Kidney epithelial cell (primary cell): ENCODE measurements at regions not wholly inside any gene's neighbourhood (a gene's known extent, or its start where the extent isn't known, plus 50 kb on each side); places are given as distances from the start of the nearest gene placed in this dataset.

ENCODE experiments used
- DNase-seq: peaks from one replicate; pipeline ENCODE4 v3.0.0-alpha.2; 2010; ENCODE audit warnings: low read depth
- H3K27me3 ChIP-seq: 2 replicates; pipeline ENCODE4 v1.6.0; 2011; ENCODE audit warnings: low read length; ENCODE audit not compliant: control insufficient read depth, insufficient read depth
- H3K36me3 ChIP-seq: 2 replicates; pipeline ENCODE4 v1.5.1; 2011; ENCODE audit warnings: low read length; ENCODE audit not compliant: control insufficient read depth, insufficient read depth
- H3K4me3 ChIP-seq: 2 replicates; pipeline ENCODE4 v1.5.1; 2011; ENCODE audit warnings: low read depth, mild to moderate bottlenecking, control low read depth, low read length
- CTCF ChIP-seq: IDR thresholded peaks from 2 replicates; pipeline ENCODE4 v1.5.1; 2011; ENCODE audit warnings: mild to moderate bottlenecking, moderate library complexity, low read length, control low read depth, inconsistent platforms; ENCODE audit not compliant: insufficient read depth, poor library complexity, severe bottlenecking

- H3K36me3 ChIP-seq: no peaks in the 10 kb centered on the region
- no peaks in the 10 kb centered on the region for H3K27me3 ChIP-seq
- DNase-seq: no peak
- TF ChIP-seq CTCF: no peak
- H3K4me3 ChIP-seq: no peak overlapping the region
These were observed 316.8 kb downstream of the BRINP1 start for GRCh38 chr9:119052339-119053030.

GRCh38 chr9:119053070-119053469, 316.2 kb downstream of the BRINP1 start:
- no peak for TF ChIP-seq CTCF
- no peak overlapping the region for H3K4me3 ChIP-seq
- DNase-seq: no peak
- no peaks in the 10 kb centered on the region for H3K36me3 ChIP-seq
- no peaks in the 10 kb centered on the region for H3K27me3 ChIP-seq

- H3K4me3 ChIP-seq: no peak overlapping the region
- no peak for TF ChIP-seq CTCF
- no peaks in the 10 kb centered on the region for H3K27me3 ChIP-seq
- H3K36me3 ChIP-seq: no peaks in the 10 kb centered on the region
- no peak for DNase-seq
These were observed 308.4 kb downstream of the BRINP1 start for GRCh38 chr9:119060629-119061385.

GRCh38 chr9:119071636-119072035, 297.6 kb downstream of the BRINP1 start:
- Histone ChIP-seq H3K36me3 (no peaks in the 10 kb centered on the region), H3K4me3 (no peak overlapping the region), H3K27me3 (no peaks in the 10 kb centered on the region)
- no peak for TF ChIP-seq CTCF
- no peak for DNase-seq

GRCh38 chr9:119074017-119074416, 295.2 kb downstream of the BRINP1 start:
- no peak for TF ChIP-seq CTCF

More at GRCh38 chr9:119074017-119074416, 295.2 kb downstream of the BRINP1 start:
- Histone ChIP-seq H3K4me3 (no peak overlapping the region), H3K27me3 (no peaks in the 10 kb centered on the region), H3K36me3 (no peaks in the 10 kb centered on the region)
- DNase-seq: no peak
